ENCODE measurements at regions not wholly inside any gene's neighbourhood (a gene's known extent, or its start where the extent isn't known, plus 50 kb on each side); places are given as distances from the start of the nearest gene placed in this dataset.
"Not testable (repeated sequence)": the region's sequence is repeated elsewhere in the genome, so short reads cannot be mapped to it uniquely, and the experiment has no call there.

- H3K27ac Mint-ChIP-seq (ENCODE audit: unreplicated experiment), result no peak overlapping the region
- peaks cover 5% of the 10 kb centered on the region for H3K4me1 Mint-ChIP-seq (ENCODE audit: low read depth, unreplicated experiment)
- H3K27me3 Mint-ChIP-seq (ENCODE audit: unreplicated experiment), result peaks cover 3% of the 10 kb centered on the region
- no peak for DNase-seq
- H3K9me3 Mint-ChIP-seq (ENCODE audit: unreplicated experiment), result peaks cover 2% of the 10 kb centered on the region
- no peak for TF ChIP-seq CTCF (IDR thresholded peaks at IDR 0.05; ENCODE audit: partially characterized antibody, unreplicated experiment)
- H3K4me3 Mint-ChIP-seq (ENCODE audit: unreplicated experiment), result no peak overlapping the region
- H3K36me3 Mint-ChIP-seq (ENCODE audit: unreplicated experiment), result no peaks in the 10 kb centered on the region
Measured at GRCh38 chr9:88259001-88259400, 120.7 kb upstream of the SPATA31C2 start.

- H3K27me3 Mint-ChIP-seq (ENCODE audit: unreplicated experiment), result peaks cover 3% of the 10 kb centered on the region
- DNase-seq, result no peak
- peaks cover 2% of the 10 kb centered on the region for H3K9me3 Mint-ChIP-seq (ENCODE audit: unreplicated experiment)
- TF ChIP-seq CTCF (IDR thresholded peaks at IDR 0.05; ENCODE audit: partially characterized antibody, unreplicated experiment), result no peak
- H3K4me3 Mint-ChIP-seq (ENCODE audit: unreplicated experiment), result no peak overlapping the region
- H3K36me3 Mint-ChIP-seq (ENCODE audit: unreplicated experiment), result no peaks in the 10 kb centered on the region
- peaks cover 5% of the 10 kb centered on the region for H3K4me1 Mint-ChIP-seq (ENCODE audit: low read depth, unreplicated experiment)
- H3K27ac Mint-ChIP-seq (ENCODE audit: unreplicated experiment), result no peak overlapping the region
Measured at GRCh38 chr9:88258601-88259000, 120.3 kb upstream of the SPATA31C2 start.

- peaks cover 2% of the 10 kb centered on the region for H3K9me3 Mint-ChIP-seq (ENCODE audit: unreplicated experiment)
- H3K4me1 Mint-ChIP-seq (ENCODE audit: low read depth, unreplicated experiment), result peaks cover 5% of the 10 kb centered on the region
- peaks cover 3% of the 10 kb centered on the region for H3K27me3 Mint-ChIP-seq (ENCODE audit: unreplicated experiment)
- H3K36me3 Mint-ChIP-seq (ENCODE audit: unreplicated experiment), result no peaks in the 10 kb centered on the region
- TF ChIP-seq CTCF (IDR thresholded peaks at IDR 0.05; ENCODE audit: partially characterized antibody, unreplicated experiment), result no peak
- DNase-seq, result no peak
- H3K27ac Mint-ChIP-seq (ENCODE audit: unreplicated experiment), result no peak overlapping the region
- no peak overlapping the region for H3K4me3 Mint-ChIP-seq (ENCODE audit: unreplicated experiment)
Measured at GRCh38 chr9:88258024-88258423, 119.7 kb upstream of the SPATA31C2 start.

GRCh38 chr9:88256216-88256615 lies 117.9 kb upstream of the SPATA31C2 start:
- Mint-ChIP-seq H3K4me1 (ENCODE audit: low read depth, unreplicated experiment) (peaks cover 5% of the 10 kb centered on the region), H3K36me3 (ENCODE audit: unreplicated experiment) (peaks cover 3% of the 10 kb centered on the region), H3K27ac (ENCODE audit: unreplicated experiment) (no peak overlapping the region), H3K4me3 (ENCODE audit: unreplicated experiment) (no peak overlapping the region), H3K9me3 (ENCODE audit: unreplicated experiment) (peaks cover 9% of the 10 kb centered on the region), H3K27me3 (ENCODE audit: unreplicated experiment) (peaks cover 3% of the 10 kb centered on the region)
- TF ChIP-seq CTCF (IDR thresholded peaks at IDR 0.05; ENCODE audit: partially characterized antibody, unreplicated experiment), result no peak
- DNase-seq, result no peak

- not testable (repeated sequence) for DNase-seq; H3K27ac Mint-ChIP-seq (ENCODE audit: unreplicated experiment); H3K4me1 Mint-ChIP-seq (ENCODE audit: low read depth, unreplicated experiment); H3K4me3 Mint-ChIP-seq (ENCODE audit: unreplicated experiment); H3K9me3 Mint-ChIP-seq (ENCODE audit: unreplicated experiment); H3K36me3 Mint-ChIP-seq (ENCODE audit: unreplicated experiment); H3K27me3 Mint-ChIP-seq (ENCODE audit: unreplicated experiment)
Measured at GRCh38 chr9:88255806-88256205, 117.5 kb upstream of the SPATA31C2 start.

GRCh38 chr9:88251903-88252302 lies 113.6 kb upstream of the SPATA31C2 start:
- H3K4me3 Mint-ChIP-seq (ENCODE audit: unreplicated experiment), result no peak overlapping the region
- peaks cover 16% of the 10 kb centered on the region for H3K36me3 Mint-ChIP-seq (ENCODE audit: unreplicated experiment)
- H3K4me1 Mint-ChIP-seq (ENCODE audit: low read depth, unreplicated experiment), result no peaks in the 10 kb centered on the region
- TF ChIP-seq CTCF (IDR thresholded peaks at IDR 0.05; ENCODE audit: partially characterized antibody, unreplicated experiment), result no peak
- H3K27ac Mint-ChIP-seq (ENCODE audit: unreplicated experiment), result no peak overlapping the region
- no peak for DNase-seq
- H3K27me3 Mint-ChIP-seq (ENCODE audit: unreplicated experiment), result no peaks in the 10 kb centered on the region
- H3K9me3 Mint-ChIP-seq (ENCODE audit: unreplicated experiment), result peaks cover 9% of the 10 kb centered on the region

Data from glutamatergic neuron (in vitro differentiated cells).